Lower lobe of right lung (tissue), 2 donors: ENCODE measurements at regions not wholly inside any gene's neighbourhood (a gene's known extent, or its start where the extent isn't known, plus 50 kb on each side); places are given as distances from the start of the nearest gene placed in this dataset.

ENCODE experiments used
- ATAC-seq, 2 donors: fragments of 200-7000 bp; cut with Tn5 transposase; one replicate each; pipeline ENCODE4 v1.9.1; 2020 to 2022; ENCODE audit warnings: mild to moderate bottlenecking in 2 of 2, moderate library complexity in 2 of 2
- DNase-seq: peaks from one replicate; pipeline ENCODE4 v3.0.0-alpha.2; 2020
- H3K27ac ChIP-seq: fragments of 200-600 bp; one replicate; pipeline ENCODE4 v1.8.0; 2022
- H3K27me3 ChIP-seq: fragments of 200-600 bp; one replicate; pipeline ENCODE4 v1.8.0; 2022; ENCODE audit warnings: low read depth
- H3K36me3 ChIP-seq: fragments of 200-600 bp; one replicate; pipeline ENCODE4 v1.8.0; 2022; ENCODE audit warnings: mild to moderate bottlenecking
- H3K4me1 ChIP-seq: fragments of 200-600 bp; one replicate; pipeline ENCODE4 v1.8.0; 2022
- H3K4me3 ChIP-seq: fragments of 200-600 bp; one replicate; pipeline ENCODE4 v1.8.0; 2022; ENCODE audit warnings: mild to moderate bottlenecking
- H3K9me3 ChIP-seq: fragments of 200-600 bp; one replicate; pipeline ENCODE4 v1.8.0; 2022
- intact Hi-C: fragments of 100-400 bp; cut with DNase I; formaldehyde crosslinking; loops from one replicate; pipeline ENCODE4 v1.11.0; 2022
- TF ChIP-seq, protein P1 (sequence below): fragments of 200-600 bp; IDR thresholded peaks from one replicate; pipeline ENCODE4 v1.8.0; 2022; ENCODE audit warnings: antibody characterized with exemption, mild to moderate bottlenecking
- donor health status: DM: no; HTN: yes; CAD: no; lungs with severe emphysema.

GRCh38 chrX:120781403-120781802 lies 94.3 kb downstream of the CT47B1 start:
- no peaks in the 10 kb centered on the region for H3K27me3 ChIP-seq
- ATAC-seq (no peak), DNase-seq (no peak)
- H3K27ac ChIP-seq: no peak overlapping the region
- intact Hi-C loops: no loop called here
- no peak overlapping the region for H3K4me3 ChIP-seq
- H3K36me3 ChIP-seq: no peaks in the 10 kb centered on the region
- H3K4me1 ChIP-seq: no peaks in the 10 kb centered on the region
- H3K9me3 ChIP-seq: no peaks in the 10 kb centered on the region
- TF ChIP-seq, protein P1, sequence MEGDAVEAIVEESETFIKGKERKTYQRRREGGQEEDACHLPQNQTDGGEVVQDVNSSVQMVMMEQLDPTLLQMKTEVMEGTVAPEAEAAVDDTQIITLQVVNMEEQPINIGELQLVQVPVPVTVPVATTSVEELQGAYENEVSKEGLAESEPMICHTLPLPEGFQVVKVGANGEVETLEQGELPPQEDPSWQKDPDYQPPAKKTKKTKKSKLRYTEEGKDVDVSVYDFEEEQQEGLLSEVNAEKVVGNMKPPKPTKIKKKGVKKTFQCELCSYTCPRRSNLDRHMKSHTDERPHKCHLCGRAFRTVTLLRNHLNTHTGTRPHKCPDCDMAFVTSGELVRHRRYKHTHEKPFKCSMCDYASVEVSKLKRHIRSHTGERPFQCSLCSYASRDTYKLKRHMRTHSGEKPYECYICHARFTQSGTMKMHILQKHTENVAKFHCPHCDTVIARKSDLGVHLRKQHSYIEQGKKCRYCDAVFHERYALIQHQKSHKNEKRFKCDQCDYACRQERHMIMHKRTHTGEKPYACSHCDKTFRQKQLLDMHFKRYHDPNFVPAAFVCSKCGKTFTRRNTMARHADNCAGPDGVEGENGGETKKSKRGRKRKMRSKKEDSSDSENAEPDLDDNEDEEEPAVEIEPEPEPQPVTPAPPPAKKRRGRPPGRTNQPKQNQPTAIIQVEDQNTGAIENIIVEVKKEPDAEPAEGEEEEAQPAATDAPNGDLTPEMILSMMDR: no peak

DNA sequence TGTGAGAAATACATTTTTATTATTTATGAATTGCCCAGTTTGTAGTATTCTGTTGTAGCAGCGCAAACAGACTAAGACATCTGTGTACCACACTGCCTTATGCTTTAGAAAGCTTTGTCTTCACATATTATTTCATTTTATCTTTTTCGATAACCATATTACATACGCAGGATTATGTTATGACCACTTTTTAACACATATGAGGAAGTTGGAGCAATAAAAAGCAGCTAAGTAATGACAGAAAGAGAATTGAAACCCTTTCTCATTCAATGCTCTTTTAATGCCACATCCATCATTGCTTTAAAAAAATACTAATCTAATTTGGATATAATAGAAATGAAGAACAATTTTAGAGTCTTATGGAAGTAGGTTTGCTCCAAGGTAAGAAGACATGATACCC lies 99.7 kb downstream of the CT47B1 start:
- ATAC-seq (no peak), DNase-seq (no peak)
- Histone ChIP-seq H3K27ac (no peak overlapping the region), H3K27me3 (no peaks in the 10 kb centered on the region), H3K4me3 (no peak overlapping the region), H3K4me1 (no peaks in the 10 kb centered on the region), H3K36me3 (no peaks in the 10 kb centered on the region), H3K9me3 (no peaks in the 10 kb centered on the region)
- TF ChIP-seq, protein P1: no peak
- intact Hi-C loops: no loop called here

- intact Hi-C loops: no loop called here
- Histone ChIP-seq H3K9me3 (no peaks in the 10 kb centered on the region), H3K27me3 (no peaks in the 10 kb centered on the region), H3K36me3 (no peaks in the 10 kb centered on the region), H3K27ac (no peak overlapping the region), H3K4me1 (no peaks in the 10 kb centered on the region), H3K4me3 (no peak overlapping the region)
- TF ChIP-seq, protein P1: no peak
- no peak for ATAC-seq
- no peak for DNase-seq
These were observed 101.1 kb downstream of the CT47B1 start for GRCh38 chrX:120774606-120775005.

- intact Hi-C loops: no loop called here
- Histone ChIP-seq H3K36me3 (no peaks in the 10 kb centered on the region), H3K4me1 (no peaks in the 10 kb centered on the region), H3K4me3 (no peak overlapping the region), H3K9me3 (no peaks in the 10 kb centered on the region), H3K27ac (no peak overlapping the region), H3K27me3 (no peaks in the 10 kb centered on the region)
- ATAC-seq (no peak), DNase-seq (no peak)
- TF ChIP-seq, protein P1: no peak
These were observed 101.9 kb downstream of the CT47B1 start for GRCh38 chrX:120773801-120774200.

- Histone ChIP-seq H3K27me3 (no peaks in the 10 kb centered on the region), H3K4me1 (no peaks in the 10 kb centered on the region), H3K9me3 (no peaks in the 10 kb centered on the region), H3K36me3 (no peaks in the 10 kb centered on the region), H3K4me3 (no peak overlapping the region), H3K27ac (no peak overlapping the region)
- intact Hi-C loops: no loop called here
- DNase-seq: no peak
- peak in 1 of 2 donors; percentile 18 for ATAC-seq
- TF ChIP-seq, protein P1: peak; percentile 9
These were observed 105.9 kb downstream of the CT47B1 start for GRCh38 chrX:120769576-120770341.
